Natural killer cell (primary cell): ENCODE measurements at regions not wholly inside any gene's neighbourhood (a gene's known extent, or its start where the extent isn't known, plus 50 kb on each side); places are given as distances from the start of the nearest gene placed in this dataset.

ENCODE experiments used
- ATAC-seq, 3 donors: fragments of 150-1000 bp in 2 of 3; fragments of 200-7000 bp in 1 of 3; cut with Tn5 transposase; 1 replicate in 1 of 3; 2 replicates in 2 of 3; pipeline ENCODE4 v1.10.0; 2021; ENCODE audit warnings: mild to moderate bottlenecking in 2 of 3, moderate library complexity in 2 of 3
- DNase-seq, 2 donors: peaks; one replicate each; pipeline versions ENCODE4 v3.0.0 to v3.0.0-alpha.2; 2013 to 2021; ENCODE audit warnings: mixed read lengths in 1 of 2
- H3K27ac ChIP-seq: one replicate; pipeline ENCODE4 v1.5.1; 2013; ENCODE audit warnings: mild to moderate bottlenecking, low read length
- H3K27me3 ChIP-seq: one replicate; pipeline ENCODE4 v1.6.1; 2013; ENCODE audit warnings: low read length; ENCODE audit not compliant: control insufficient read depth, insufficient read depth
- H3K36me3 ChIP-seq: one replicate; pipeline ENCODE4 v1.6.1; 2013; ENCODE audit warnings: low read length; ENCODE audit not compliant: control insufficient read depth, insufficient read depth
- H3K4me1 ChIP-seq: one replicate; pipeline ENCODE4 v1.6.1; 2013; ENCODE audit warnings: low read length; ENCODE audit not compliant: control insufficient read depth, insufficient read depth
- H3K4me3 ChIP-seq: one replicate; pipeline ENCODE4 v1.5.1; 2013; ENCODE audit warnings: low read length
- H3K9me3 ChIP-seq: one replicate; pipeline ENCODE4 v1.6.1; 2013; ENCODE audit warnings: low read length; ENCODE audit not compliant: control insufficient read depth, insufficient read depth
- H3K27ac Mint-ChIP-seq, 2 donors: one replicate each; pipeline ENCODE4 v1.8.0; 2022; ENCODE audit warnings: mild to moderate bottlenecking in 2 of 2, mixed read lengths in 2 of 2, moderate library complexity in 1 of 2
- H3K27me3 Mint-ChIP-seq, 2 donors: one replicate each; pipeline ENCODE4 v1.8.0; 2022; ENCODE audit warnings: low read depth in 2 of 2, mixed read lengths in 2 of 2
- H3K36me3 Mint-ChIP-seq: one replicate; pipeline ENCODE4 v1.8.0; 2022; ENCODE audit warnings: mixed read lengths
- H3K4me1 Mint-ChIP-seq, 2 donors: one replicate each; pipeline ENCODE4 v1.8.0; 2022; ENCODE audit warnings: mixed read lengths in 2 of 2
- H3K4me3 Mint-ChIP-seq: one replicate; pipeline ENCODE4 v1.8.0; 2022; ENCODE audit warnings: mild to moderate bottlenecking, moderate library complexity, mixed read lengths
- H3K9me3 Mint-ChIP-seq, 2 donors: one replicate each; pipeline ENCODE4 v1.8.0; 2022; ENCODE audit warnings: mixed read lengths in 2 of 2
- WGBS: methylation state at CpG from one replicate; pipeline ENCODE4 v1.1.7; 2013; ENCODE audit warnings: missing lambda C conversion rate; ENCODE audit not compliant: insufficient coverage; 5-methylcytosine and 5-hydroxymethylcytosine counted together
- intact Hi-C: fragments of 100-400 bp; cut with micrococcal nuclease; formaldehyde crosslinking; loops from one replicate; pipeline ENCODE4 v1.14.2; 2022
- TF ChIP-seq, protein P1 (sequence below): fragments of 200-600 bp; IDR thresholded peaks from one replicate; pipeline ENCODE4 v1.8.0; 2022; ENCODE audit warnings: antibody characterized with exemption

- WGBS = 92% methylated on average over 2 of the region's 2 CpGs
- ATAC-seq (no peak), DNase-seq (no peak)
- Mint-ChIP-seq H3K36me3 (no peaks in the 10 kb centered on the region), H3K27me3 (no peaks in the 10 kb centered on the region), H3K9me3 (peaks cover 2 to 4% of the 10 kb centered on the region in 2 donors), H3K27ac (no peak overlapping the region), H3K4me3 (no peak overlapping the region), H3K4me1 (no peaks in the 10 kb centered on the region)
- peaks cover 4% of the 10 kb centered on the region for H3K9me3 ChIP-seq
- no peaks in the 10 kb centered on the region for H3K4me1 ChIP-seq
- no peak overlapping the region for H3K27ac ChIP-seq
- intact Hi-C loops = no loop called here
- no peaks in the 10 kb centered on the region for H3K36me3 ChIP-seq
- H3K4me3 ChIP-seq = no peak overlapping the region
- TF ChIP-seq, protein P1, sequence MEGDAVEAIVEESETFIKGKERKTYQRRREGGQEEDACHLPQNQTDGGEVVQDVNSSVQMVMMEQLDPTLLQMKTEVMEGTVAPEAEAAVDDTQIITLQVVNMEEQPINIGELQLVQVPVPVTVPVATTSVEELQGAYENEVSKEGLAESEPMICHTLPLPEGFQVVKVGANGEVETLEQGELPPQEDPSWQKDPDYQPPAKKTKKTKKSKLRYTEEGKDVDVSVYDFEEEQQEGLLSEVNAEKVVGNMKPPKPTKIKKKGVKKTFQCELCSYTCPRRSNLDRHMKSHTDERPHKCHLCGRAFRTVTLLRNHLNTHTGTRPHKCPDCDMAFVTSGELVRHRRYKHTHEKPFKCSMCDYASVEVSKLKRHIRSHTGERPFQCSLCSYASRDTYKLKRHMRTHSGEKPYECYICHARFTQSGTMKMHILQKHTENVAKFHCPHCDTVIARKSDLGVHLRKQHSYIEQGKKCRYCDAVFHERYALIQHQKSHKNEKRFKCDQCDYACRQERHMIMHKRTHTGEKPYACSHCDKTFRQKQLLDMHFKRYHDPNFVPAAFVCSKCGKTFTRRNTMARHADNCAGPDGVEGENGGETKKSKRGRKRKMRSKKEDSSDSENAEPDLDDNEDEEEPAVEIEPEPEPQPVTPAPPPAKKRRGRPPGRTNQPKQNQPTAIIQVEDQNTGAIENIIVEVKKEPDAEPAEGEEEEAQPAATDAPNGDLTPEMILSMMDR = no peak
- H3K27me3 ChIP-seq = no peaks in the 10 kb centered on the region
These were observed 333.0 kb downstream of the IRS1 start for GRCh38 chr2:226466589-226466988.

GRCh38 chr2:226466124-226466523 lies 333.5 kb downstream of the IRS1 start:
- intact Hi-C loops = no loop called here
- H3K27ac Mint-ChIP-seq = no peak overlapping the region
- ATAC-seq (no peak), DNase-seq (no peak)
- Histone ChIP-seq H3K4me3 (no peak overlapping the region), H3K36me3 (no peaks in the 10 kb centered on the region), H3K27ac (no peak overlapping the region), H3K4me1 (no peaks in the 10 kb centered on the region), H3K27me3 (no peaks in the 10 kb centered on the region), H3K9me3 (peaks cover 4% of the 10 kb centered on the region)
- TF ChIP-seq, protein P1 = no peak
- no peak overlapping the region for H3K4me3 Mint-ChIP-seq
- peaks cover 2 to 4% of the 10 kb centered on the region in 2 donors for H3K9me3 Mint-ChIP-seq
- H3K4me1 Mint-ChIP-seq = no peaks in the 10 kb centered on the region
- 93% methylated on average over 1 of the region's 1 CpG for WGBS
- H3K27me3 Mint-ChIP-seq = no peaks in the 10 kb centered on the region
- H3K36me3 Mint-ChIP-seq = no peaks in the 10 kb centered on the region

DNA sequence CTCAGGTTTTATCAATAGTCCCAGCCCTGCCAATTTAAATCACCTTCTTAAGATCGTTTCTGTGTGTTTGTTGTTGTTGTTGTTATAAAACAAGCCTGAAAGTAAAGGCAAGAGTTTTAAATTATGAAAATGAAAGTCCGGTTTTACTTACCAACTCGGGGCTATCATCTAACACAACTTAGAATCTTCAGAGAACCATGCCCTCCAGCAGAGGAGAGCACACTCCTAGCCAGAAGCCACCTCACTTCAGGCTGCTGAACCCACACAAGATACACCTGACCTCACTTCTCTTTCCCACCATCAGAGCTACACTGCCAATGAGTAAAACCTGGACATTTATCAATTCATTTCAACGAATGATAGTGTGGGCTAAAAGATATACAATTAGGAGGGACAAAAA lies 335.2 kb downstream of the IRS1 start:
- Mint-ChIP-seq H3K27me3 (no peaks in the 10 kb centered on the region), H3K4me1 (no peaks in the 10 kb centered on the region), H3K4me3 (no peak overlapping the region), H3K27ac (no peak overlapping the region), H3K9me3 (peaks cover 2 to 4% of the 10 kb centered on the region in 2 donors), H3K36me3 (no peaks in the 10 kb centered on the region)
- Histone ChIP-seq H3K36me3 (no peaks in the 10 kb centered on the region), H3K9me3 (peaks cover 4% of the 10 kb centered on the region), H3K27me3 (no peaks in the 10 kb centered on the region), H3K4me1 (no peaks in the 10 kb centered on the region), H3K27ac (no peak overlapping the region), H3K4me3 (no peak overlapping the region)
- DNase-seq (no peak), ATAC-seq (no peak)
- intact Hi-C loops = no loop called here
- TF ChIP-seq, protein P1 = no peak
- WGBS = 76% methylated on average over 3 of the region's 4 CpGs

- DNase-seq (no peak), ATAC-seq (no peak)
- no peak overlapping the region for H3K27ac ChIP-seq
- H3K27ac Mint-ChIP-seq = no peak overlapping the region
- H3K36me3 Mint-ChIP-seq = no peaks in the 10 kb centered on the region
- no peaks in the 10 kb centered on the region for H3K4me1 ChIP-seq
- no peak overlapping the region for H3K4me3 ChIP-seq
- 89% methylated on average over 1 of the region's 2 CpGs for WGBS
- peaks cover 4% of the 10 kb centered on the region for H3K9me3 ChIP-seq
- H3K36me3 ChIP-seq = no peaks in the 10 kb centered on the region
- H3K9me3 Mint-ChIP-seq = peaks cover 2 to 4% of the 10 kb centered on the region in 2 donors
- no peaks in the 10 kb centered on the region for H3K27me3 ChIP-seq
- no peak overlapping the region for H3K4me3 Mint-ChIP-seq
- H3K27me3 Mint-ChIP-seq = no peaks in the 10 kb centered on the region
- TF ChIP-seq, protein P1 = no peak
- H3K4me1 Mint-ChIP-seq = no peaks in the 10 kb centered on the region
- intact Hi-C loops = no loop called here
These were observed 336.5 kb downstream of the IRS1 start for GRCh38 chr2:226463154-226463553.
